Activated CD4-positive, alpha-beta memory T cell treated with anti-CD3 and anti-CD28 coated beads, Interleukin-2, amount 10 ng/mL, durations not matched to agents 7 days and 5 days (primary cell): ENCODE measurements at regions not wholly inside any gene's neighbourhood (a gene's known extent, or its start where the extent isn't known, plus 50 kb on each side); places are given as distances from the start of the nearest gene placed in this dataset.

Source experiments
- CTCF ChIA-PET: fragments of 350-600 bp; sonication (Branson Sonifier 250); formaldehyde crosslinking; loops from one replicate; lab custom pipeline; 2021; ENCODE audit warnings: antibody characterized with exemption, inconsistent platforms; lab: Charles Lee
- POLR2A ChIA-PET: fragments of 350-600 bp; sonication (Branson Sonifier 250); formaldehyde crosslinking; loops from one replicate; lab custom pipeline; 2021; ENCODE audit warnings: antibody characterized with exemption; lab: Charles Lee
- DNase-seq: peaks from one replicate; pipeline ENCODE4 v3.0.0-alpha.2; 2020
- H3K27ac Mint-ChIP-seq: one replicate; pipeline ENCODE4 v1.8.0; 2021; ENCODE audit warnings: mild to moderate bottlenecking, mixed read lengths
- H3K27me3 Mint-ChIP-seq: one replicate; pipeline ENCODE4 v1.8.0; 2021; ENCODE audit warnings: mixed read lengths
- H3K36me3 Mint-ChIP-seq: one replicate; pipeline ENCODE4 v1.8.0; 2021; ENCODE audit warnings: low read depth, mixed read lengths
- H3K4me1 Mint-ChIP-seq: one replicate; pipeline ENCODE4 v1.8.0; 2021; ENCODE audit warnings: mixed read lengths
- H3K4me3 Mint-ChIP-seq: one replicate; pipeline ENCODE4 v1.8.0; 2021; ENCODE audit warnings: mild to moderate bottlenecking, mixed read lengths
- H3K9me3 Mint-ChIP-seq: one replicate; pipeline ENCODE4 v1.8.0; 2021; ENCODE audit warnings: mixed read lengths

DNA sequence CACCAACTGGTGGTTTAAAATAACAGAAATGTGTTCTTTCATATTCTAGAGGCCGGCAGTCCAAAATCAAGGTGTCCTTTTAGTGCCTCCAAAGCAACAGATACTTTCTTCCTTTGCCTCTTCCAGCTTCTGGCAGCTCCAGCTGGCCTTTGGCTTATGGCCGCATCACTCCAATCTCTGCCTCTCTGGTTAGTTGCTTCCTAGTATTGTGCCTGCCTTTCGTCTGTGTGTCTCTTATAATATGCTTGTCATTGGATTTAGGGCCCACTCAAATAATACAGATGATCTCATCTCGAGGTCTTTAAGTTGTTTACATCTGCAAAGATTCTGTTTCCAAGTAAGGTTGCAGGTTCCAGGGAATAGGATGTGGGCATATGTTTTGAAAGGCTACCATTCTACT lies 855.2 kb upstream of the ID2 start:
- Mint-ChIP-seq H3K4me3 (no peak overlapping the region), H3K4me1 (peaks cover 18% of the 10 kb centered on the region), H3K27ac (peak overlapping the region; percentile 5), H3K36me3 (no peaks in the 10 kb centered on the region), H3K27me3 (no peaks in the 10 kb centered on the region), H3K9me3 (peaks cover 4% of the 10 kb centered on the region)
- no peak for DNase-seq
- ChIA-PET POLR2A (interaction anchor here (0.9 to 1.1 kb wide), 3 partner anchors 11 to 855 kb away, joined by 3 to 4 read pairs (median 3); partner anchors contain the start of gene ID2), CTCF (no interaction called here)

DNA sequence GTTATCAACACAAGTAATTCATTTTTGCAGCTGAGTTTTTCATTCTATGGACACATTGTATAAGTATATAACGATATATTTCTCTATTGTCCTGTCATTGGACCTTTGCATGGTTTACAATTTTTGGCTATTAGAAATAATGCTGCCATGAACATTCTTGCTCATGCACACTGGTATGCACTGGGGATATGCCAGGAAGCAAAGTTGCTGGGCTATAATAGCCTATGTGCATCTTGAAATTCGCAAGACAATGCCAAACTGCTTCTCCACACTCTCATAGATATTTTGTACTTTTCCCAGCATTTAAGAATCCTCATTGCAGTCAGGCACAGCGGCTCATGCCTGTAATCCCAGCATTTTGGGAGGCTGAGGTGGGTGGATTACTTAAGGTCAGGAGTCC lies 852.6 kb upstream of the ID2 start:
- no peak overlapping the region for H3K27ac Mint-ChIP-seq
- H3K36me3 Mint-ChIP-seq, result no peaks in the 10 kb centered on the region
- no peaks in the 10 kb centered on the region for H3K27me3 Mint-ChIP-seq
- H3K9me3 Mint-ChIP-seq, result peaks cover 4% of the 10 kb centered on the region
- POLR2A ChIA-PET, result no interaction called here
- CTCF ChIA-PET, result no interaction called here
- no peak for DNase-seq
- H3K4me1 Mint-ChIP-seq, result peaks cover 18% of the 10 kb centered on the region
- H3K4me3 Mint-ChIP-seq, result no peak overlapping the region

DNA sequence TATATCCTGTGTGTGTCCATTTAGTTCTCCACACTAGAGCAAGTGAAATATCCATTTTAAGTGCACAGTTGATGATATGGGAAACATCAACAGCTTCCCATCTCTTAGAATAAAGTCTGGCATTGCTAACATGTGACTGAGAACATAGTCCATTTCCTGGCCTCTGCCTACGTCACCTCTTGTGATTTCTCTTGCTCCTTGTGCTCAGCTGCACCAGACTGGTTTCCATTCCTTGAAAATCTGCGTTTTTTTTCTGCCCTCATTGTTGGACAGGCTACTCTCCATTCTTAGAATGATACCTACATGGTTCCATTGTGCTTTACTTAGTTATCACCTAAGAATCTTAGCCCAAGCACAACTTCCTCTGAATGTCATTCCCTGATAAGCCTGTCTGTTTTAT lies 851.2 kb upstream of the ID2 start:
- Mint-ChIP-seq H3K9me3 (no peaks in the 10 kb centered on the region), H3K27ac (no peak overlapping the region), H3K36me3 (no peaks in the 10 kb centered on the region), H3K27me3 (no peaks in the 10 kb centered on the region), H3K4me3 (no peak overlapping the region), H3K4me1 (peaks cover 20% of the 10 kb centered on the region)
- CTCF ChIA-PET, result interaction anchor here (0.8 kb wide), 1 partner anchor 629 kb away, joined by 3 read pairs; no protein-coding TSS in a partner anchor
- POLR2A ChIA-PET, result no interaction called here
- no peak for DNase-seq

DNA sequence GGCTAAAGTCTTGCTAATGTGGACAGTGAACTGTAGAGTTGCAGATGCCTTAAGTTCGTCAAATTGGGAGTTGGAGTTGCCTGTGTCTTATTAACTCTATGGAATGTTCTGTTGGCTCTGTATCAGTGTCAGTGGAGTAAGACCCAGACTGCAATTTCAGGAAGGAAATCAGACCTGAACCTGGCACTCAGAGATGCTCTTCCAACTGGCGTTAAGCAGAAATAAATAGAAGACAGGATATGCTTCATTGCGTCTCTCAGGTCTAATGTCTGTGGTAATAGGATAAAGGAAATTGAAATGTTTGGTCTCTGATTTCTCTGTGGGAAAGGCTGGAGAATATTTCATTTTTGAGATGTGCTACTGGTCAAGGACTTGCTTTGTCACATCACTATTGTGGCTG lies 846.7 kb upstream of the ID2 start:
- H3K36me3 Mint-ChIP-seq, result no peaks in the 10 kb centered on the region
- H3K9me3 Mint-ChIP-seq, result no peaks in the 10 kb centered on the region
- peaks cover 7% of the 10 kb centered on the region for H3K4me1 Mint-ChIP-seq
- H3K27ac Mint-ChIP-seq, result no peak overlapping the region
- ChIA-PET POLR2A (no interaction called here), CTCF (no interaction called here)
- no peak overlapping the region for H3K4me3 Mint-ChIP-seq
- no peak for DNase-seq
- no peaks in the 10 kb centered on the region for H3K27me3 Mint-ChIP-seq

DNA sequence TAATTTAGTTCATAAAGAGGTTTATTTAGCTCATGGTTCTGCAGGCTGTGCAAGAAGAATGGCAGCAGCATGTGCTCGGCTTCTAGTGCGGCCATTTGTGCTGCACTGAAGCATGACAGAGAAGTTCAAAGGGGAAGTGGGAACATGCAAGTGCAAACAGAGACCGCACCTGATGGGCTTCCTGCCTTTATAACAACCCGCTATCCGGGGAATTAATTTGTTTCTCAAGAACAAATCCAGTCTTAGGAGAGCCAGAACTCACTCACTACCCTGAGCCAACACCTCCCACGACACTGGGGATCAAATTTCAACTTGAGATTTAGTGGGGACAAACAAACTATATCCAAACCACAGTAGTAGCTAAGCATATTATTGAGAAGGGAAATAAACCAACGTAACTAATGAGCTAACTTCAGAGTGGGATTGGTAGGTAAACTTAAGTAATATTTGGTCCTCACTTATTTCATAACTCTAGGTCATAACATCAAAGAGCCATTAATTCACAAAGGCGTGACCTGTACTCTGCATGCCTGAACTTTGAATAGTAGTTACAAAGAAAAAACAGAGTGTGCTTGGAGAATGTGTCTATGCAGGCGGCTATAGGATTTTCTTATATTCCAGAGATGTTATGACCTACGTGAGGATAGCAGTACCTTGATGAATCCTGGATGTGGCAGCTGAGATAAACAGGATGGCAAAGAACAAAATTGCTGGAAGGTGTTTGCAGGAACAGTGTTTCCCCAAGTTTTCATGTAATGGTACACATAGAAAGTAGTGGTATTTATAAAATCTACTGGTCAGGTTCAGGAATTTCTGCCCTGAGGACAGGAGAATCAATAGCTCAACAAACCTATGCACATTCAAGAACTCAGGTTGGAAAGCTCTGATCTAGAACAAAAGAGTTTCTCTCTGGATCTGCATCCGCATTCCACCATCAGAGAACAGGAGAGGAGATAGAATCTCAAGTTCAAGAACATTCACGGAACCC lies 845.9 kb upstream of the ID2 start:
- Mint-ChIP-seq H3K27ac (no peak overlapping the region), H3K27me3 (no peaks in the 10 kb centered on the region), H3K4me3 (no peak overlapping the region), H3K36me3 (peaks cover 2% of the 10 kb centered on the region), H3K4me1 (peaks cover 9% of the 10 kb centered on the region), H3K9me3 (peaks cover 4% of the 10 kb centered on the region)
- ChIA-PET POLR2A (no interaction called here), CTCF (interaction anchor here (0.7 kb wide), 2 partner anchors 263 to 678 kb away, joined by 3 to 4 read pairs; no protein-coding TSS in a partner anchor)
- no peak for DNase-seq

DNA sequence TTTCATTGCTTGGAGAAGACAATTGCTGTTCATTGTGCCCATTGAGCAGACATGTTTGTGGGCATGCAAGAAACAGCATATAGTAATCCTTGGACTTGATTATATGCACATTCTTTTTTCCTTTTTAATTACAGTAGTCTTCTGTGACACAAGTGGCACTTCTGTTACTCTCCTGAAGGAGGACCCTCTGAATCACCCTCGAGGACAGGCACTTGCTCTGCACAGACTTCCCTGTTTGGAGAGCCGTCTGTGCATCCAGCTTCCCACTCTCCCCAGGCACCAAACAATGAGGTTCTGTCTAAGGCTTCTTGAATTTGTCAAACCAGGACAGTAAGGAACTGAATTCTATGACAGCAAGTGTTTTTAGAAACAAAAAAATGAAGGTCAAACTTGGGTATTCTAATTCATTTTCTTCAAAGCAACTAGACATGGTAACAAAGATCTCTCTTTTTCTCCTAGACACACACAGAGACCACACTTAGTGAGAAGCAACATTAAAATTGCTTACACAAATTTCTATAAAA lies 844.6 kb upstream of the ID2 start:
- ChIA-PET CTCF (interaction anchor here (1.0 kb wide), 1 partner anchor 87 kb away, joined by 3 read pairs; no protein-coding TSS in a partner anchor), POLR2A (no interaction called here)
- peaks cover 18% of the 10 kb centered on the region for H3K4me1 Mint-ChIP-seq
- no peak for DNase-seq
- no peak overlapping the region for H3K27ac Mint-ChIP-seq
- H3K9me3 Mint-ChIP-seq, result peaks cover 7% of the 10 kb centered on the region
- no peaks in the 10 kb centered on the region for H3K27me3 Mint-ChIP-seq
- peaks cover 5% of the 10 kb centered on the region for H3K36me3 Mint-ChIP-seq
- H3K4me3 Mint-ChIP-seq, result no peak overlapping the region

DNA sequence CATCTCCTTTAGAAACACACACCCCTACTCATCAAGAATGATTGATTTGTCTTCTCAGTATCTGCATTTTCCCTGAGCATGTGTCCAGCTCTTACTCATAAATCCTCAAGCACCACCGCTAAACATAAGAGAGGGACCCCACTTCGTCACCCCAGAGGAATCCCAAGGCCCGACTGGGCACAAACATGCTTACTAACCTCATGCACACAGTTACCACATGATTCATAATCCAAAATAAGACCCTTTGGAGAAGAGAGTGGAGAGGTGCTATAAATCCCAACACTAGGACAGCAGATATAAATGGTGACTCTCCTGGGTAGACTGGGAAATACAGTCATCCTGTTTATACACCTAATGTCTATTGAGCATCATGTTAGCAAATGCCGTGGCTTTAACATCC lies 843.2 kb upstream of the ID2 start:
- H3K4me3 Mint-ChIP-seq, result no peak overlapping the region
- no peak for DNase-seq
- CTCF ChIA-PET, result no interaction called here
- no peaks in the 10 kb centered on the region for H3K27me3 Mint-ChIP-seq
- peaks cover 9% of the 10 kb centered on the region for H3K9me3 Mint-ChIP-seq
- H3K4me1 Mint-ChIP-seq, result peaks cover 18% of the 10 kb centered on the region
- H3K27ac Mint-ChIP-seq, result no peak overlapping the region
- POLR2A ChIA-PET, result no interaction called here
- H3K36me3 Mint-ChIP-seq, result peaks cover 5% of the 10 kb centered on the region

DNA sequence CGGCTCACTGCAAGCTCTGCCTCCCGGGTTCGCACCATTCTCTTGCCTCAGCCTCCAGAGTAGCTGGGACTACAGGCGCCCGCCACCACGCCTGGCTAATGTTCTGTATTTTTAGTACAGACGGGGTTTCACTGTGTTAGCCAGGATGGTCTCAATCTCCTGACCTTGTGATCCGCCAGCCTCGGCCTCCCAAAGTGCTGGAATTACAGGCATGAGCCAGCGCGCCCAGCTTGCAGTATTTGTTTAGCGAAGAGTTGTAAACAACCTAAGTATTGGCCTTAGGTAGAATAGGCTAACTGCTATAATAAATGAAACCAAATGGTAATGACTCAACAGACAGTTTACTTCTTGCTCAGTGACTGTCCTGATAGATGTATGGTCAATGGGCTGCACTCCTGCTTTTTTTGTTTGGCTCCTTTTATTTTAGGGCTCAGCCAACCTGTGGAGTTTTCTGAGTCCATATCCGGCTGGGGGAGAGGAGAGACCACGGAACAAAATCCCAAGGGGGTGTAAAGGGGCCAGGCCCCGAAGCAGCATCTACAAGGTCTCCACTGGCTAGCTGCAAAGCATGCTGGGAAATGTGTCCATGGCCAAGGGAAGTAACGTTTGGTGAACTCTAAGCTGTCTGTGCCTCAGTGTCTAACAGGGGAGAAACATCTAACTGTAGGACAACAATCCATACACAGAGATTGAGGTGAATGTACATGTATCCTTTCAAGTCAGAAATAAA lies 841.0 kb upstream of the ID2 start:
- ChIA-PET CTCF (no interaction called here), POLR2A (no interaction called here)
- Mint-ChIP-seq H3K4me1 (peaks cover 16% of the 10 kb centered on the region), H3K27me3 (no peaks in the 10 kb centered on the region), H3K4me3 (no peak overlapping the region), H3K9me3 (peaks cover 9% of the 10 kb centered on the region), H3K27ac (no peak overlapping the region), H3K36me3 (peaks cover 5% of the 10 kb centered on the region)
- DNase-seq, result no peak

DNA sequence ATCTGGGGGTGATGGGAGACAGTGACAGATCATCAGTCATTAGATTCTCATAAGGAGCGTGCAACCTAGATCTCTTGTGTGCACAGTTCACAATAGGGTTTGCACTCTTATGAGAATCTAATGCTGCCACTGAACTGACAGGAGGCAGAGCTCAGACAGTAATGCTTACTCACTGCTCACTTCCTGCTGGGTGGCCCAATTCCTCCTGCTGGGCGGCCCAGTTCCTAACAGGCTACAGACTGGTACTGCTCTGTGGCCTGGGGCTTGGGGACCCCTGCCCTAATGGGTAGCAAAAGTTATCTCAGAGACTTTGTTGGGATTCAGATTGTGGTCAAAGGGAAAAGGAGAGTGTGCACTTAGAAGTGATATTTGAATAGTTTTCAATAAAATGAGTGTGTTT lies 840.1 kb upstream of the ID2 start:
- DNase-seq, result no peak
- CTCF ChIA-PET, result no interaction called here
- H3K4me1 Mint-ChIP-seq, result peaks cover 16% of the 10 kb centered on the region
- H3K4me3 Mint-ChIP-seq, result no peak overlapping the region
- H3K9me3 Mint-ChIP-seq, result peaks cover 9% of the 10 kb centered on the region
- no peaks in the 10 kb centered on the region for H3K27me3 Mint-ChIP-seq
- no peak overlapping the region for H3K27ac Mint-ChIP-seq
- H3K36me3 Mint-ChIP-seq, result peaks cover 5% of the 10 kb centered on the region
- POLR2A ChIA-PET, result no interaction called here

DNA sequence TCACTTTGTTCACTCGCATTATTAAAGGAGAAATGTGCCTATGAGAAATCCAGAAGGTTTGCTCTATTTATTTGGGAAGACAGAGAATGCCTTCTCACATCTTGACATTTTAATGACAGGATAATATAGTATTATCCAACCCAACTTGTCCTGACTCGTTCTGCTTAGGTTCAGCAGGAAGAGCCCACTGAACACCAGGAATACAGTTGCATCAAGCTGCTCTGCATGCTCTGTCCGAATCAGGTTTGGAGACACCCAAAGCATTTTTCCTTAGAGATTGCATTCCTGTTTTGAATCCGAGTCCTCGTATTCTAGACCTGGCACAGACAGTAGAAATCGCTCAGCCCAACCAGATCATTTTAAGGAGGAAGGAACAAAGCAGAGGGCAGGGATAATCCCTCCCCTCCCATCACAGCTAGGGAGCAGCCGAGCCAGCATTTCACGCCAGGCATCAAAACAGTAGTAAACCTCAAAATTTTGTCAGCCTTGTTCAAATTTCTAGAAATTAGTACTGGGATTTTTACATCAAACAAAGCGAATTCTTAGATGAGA lies 837.4 kb upstream of the ID2 start:
- Mint-ChIP-seq H3K36me3 (peaks cover 5% of the 10 kb centered on the region), H3K4me1 (peaks cover 37% of the 10 kb centered on the region), H3K27ac (no peak overlapping the region), H3K4me3 (no peak overlapping the region), H3K9me3 (peaks cover 9% of the 10 kb centered on the region), H3K27me3 (no peaks in the 10 kb centered on the region)
- POLR2A ChIA-PET, result no interaction called here
- DNase-seq, result no peak
- CTCF ChIA-PET, result no interaction called here

DNA sequence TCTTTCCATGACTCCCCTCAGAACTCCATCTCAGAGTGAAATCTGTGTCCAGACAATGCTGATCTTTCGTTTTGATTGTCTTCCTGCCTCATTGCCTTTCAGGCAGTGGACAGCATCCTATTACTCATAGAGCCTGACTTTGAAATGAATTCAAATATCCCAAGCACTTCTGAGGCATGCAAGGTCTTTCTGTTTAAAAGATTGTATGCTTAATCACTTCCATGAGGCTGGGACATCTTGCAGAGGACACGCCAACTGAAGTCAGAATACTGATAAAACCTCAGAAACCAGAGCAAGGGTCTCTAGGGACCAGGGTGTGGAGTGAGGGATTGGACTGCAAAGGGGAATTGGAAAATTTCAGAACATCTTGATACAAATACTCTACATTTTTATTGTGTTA lies 836.5 kb upstream of the ID2 start:
- ChIA-PET POLR2A (no interaction called here), CTCF (interaction anchor here (0.6 kb wide), 1 partner anchor 837 kb away, joined by 3 read pairs; no protein-coding TSS in a partner anchor)
- Mint-ChIP-seq H3K4me3 (no peak overlapping the region), H3K4me1 (peaks cover 37% of the 10 kb centered on the region), H3K36me3 (peaks cover 5% of the 10 kb centered on the region), H3K27ac (no peak overlapping the region), H3K27me3 (no peaks in the 10 kb centered on the region), H3K9me3 (peaks cover 7% of the 10 kb centered on the region)
- DNase-seq, result no peak

DNA sequence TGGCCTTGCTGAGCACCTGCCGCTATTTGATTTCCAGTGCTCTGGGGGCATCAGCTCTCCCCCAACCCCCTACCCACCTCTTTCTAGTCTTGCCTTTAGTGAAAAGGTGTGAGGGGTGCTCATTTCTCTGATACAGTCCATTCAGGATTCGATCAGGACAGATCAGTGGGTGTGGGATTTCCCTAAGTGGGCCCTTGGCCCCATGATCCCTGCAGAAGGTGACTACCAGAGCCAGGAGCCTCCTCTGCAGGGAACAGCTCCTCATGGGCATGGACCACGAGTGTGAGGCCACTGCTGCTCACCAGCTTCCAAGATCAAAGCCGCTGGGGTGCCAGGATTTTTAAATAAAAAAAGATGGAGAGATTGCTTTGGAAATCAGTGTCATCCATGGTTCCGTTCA lies 835.2 kb upstream of the ID2 start:
- H3K36me3 Mint-ChIP-seq, result no peaks in the 10 kb centered on the region
- POLR2A ChIA-PET, result interaction anchor here (1.0 kb wide), 1 partner anchor 834 kb away, joined by 5 read pairs; no protein-coding TSS in a partner anchor
- no peaks in the 10 kb centered on the region for H3K27me3 Mint-ChIP-seq
- peaks cover 30% of the 10 kb centered on the region for H3K4me1 Mint-ChIP-seq
- CTCF ChIA-PET, result no interaction called here
- H3K9me3 Mint-ChIP-seq, result peaks cover 2% of the 10 kb centered on the region
- no peak overlapping the region for H3K4me3 Mint-ChIP-seq
- no peak for DNase-seq
- H3K27ac Mint-ChIP-seq, result no peak overlapping the region
